ENCODE measurements at regions not wholly inside any gene's neighbourhood (a gene's known extent, or its start where the extent isn't known, plus 50 kb on each side); places are given as distances from the start of the nearest gene placed in this dataset.

DNA sequence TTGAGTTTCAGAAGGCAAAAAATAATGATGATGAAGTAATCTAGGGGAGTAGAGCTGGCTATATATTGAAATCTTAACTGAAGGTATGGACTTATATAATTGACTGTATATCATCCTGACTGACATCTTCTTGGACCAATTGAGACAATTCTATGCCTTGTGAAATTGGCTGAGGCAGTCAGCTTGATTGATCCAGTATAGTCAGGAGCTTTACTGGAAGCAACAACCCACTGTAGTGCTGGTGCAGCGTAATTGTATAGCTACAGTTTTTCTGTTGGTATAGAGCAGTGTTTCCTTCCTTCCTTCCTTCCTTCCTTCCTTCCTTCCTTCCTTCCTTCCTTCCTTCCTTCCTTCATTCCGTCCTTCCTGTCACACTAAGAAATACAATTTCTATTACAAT is 268.0 kb downstream of the NUF2 start:
- TF ChIP-seq PBX3 (CRISPR knock-in tag; IDR thresholded peaks at IDR 0.05) (no peak), CTCF (tag by site-specific recombination; IDR thresholded peaks at IDR 0.05) (no peak), ZNF362 (tag by site-specific recombination; IDR thresholded peaks at IDR 0.05) (no peak), YY1 (tag by site-specific recombination; IDR thresholded peaks at IDR 0.05) (no peak), ZNF324 (tag by site-specific recombination; IDR thresholded peaks at IDR 0.05) (no peak), ZNF792 (tag by site-specific recombination; IDR thresholded peaks at IDR 0.05) (no peak), ATF2 (tag by site-specific recombination; IDR thresholded peaks at IDR 0.05; ENCODE audit: low read depth) (no peak), ZFHX2 (tag by site-specific recombination; conservative IDR thresholded peaks at IDR 0.05) (no peak)
- TF ChIP-seq, protein P1, sequence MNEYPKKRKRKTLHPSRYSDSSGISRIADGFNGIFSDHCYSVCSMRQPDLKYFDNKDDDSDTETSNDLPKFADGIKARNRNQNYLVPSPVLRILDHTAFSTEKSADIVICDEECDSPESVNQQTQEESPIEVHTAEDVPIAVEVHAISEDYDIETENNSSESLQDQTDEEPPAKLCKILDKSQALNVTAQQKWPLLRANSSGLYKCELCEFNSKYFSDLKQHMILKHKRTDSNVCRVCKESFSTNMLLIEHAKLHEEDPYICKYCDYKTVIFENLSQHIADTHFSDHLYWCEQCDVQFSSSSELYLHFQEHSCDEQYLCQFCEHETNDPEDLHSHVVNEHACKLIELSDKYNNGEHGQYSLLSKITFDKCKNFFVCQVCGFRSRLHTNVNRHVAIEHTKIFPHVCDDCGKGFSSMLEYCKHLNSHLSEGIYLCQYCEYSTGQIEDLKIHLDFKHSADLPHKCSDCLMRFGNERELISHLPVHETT (tag by site-specific recombination; IDR thresholded peaks at IDR 0.05), result no peak

Measured in HEK293 (cell line).